ENCODE measurements at regions not wholly inside any gene's neighbourhood (a gene's known extent, or its start where the extent isn't known, plus 50 kb on each side); places are given as distances from the start of the nearest gene placed in this dataset.

DNA sequence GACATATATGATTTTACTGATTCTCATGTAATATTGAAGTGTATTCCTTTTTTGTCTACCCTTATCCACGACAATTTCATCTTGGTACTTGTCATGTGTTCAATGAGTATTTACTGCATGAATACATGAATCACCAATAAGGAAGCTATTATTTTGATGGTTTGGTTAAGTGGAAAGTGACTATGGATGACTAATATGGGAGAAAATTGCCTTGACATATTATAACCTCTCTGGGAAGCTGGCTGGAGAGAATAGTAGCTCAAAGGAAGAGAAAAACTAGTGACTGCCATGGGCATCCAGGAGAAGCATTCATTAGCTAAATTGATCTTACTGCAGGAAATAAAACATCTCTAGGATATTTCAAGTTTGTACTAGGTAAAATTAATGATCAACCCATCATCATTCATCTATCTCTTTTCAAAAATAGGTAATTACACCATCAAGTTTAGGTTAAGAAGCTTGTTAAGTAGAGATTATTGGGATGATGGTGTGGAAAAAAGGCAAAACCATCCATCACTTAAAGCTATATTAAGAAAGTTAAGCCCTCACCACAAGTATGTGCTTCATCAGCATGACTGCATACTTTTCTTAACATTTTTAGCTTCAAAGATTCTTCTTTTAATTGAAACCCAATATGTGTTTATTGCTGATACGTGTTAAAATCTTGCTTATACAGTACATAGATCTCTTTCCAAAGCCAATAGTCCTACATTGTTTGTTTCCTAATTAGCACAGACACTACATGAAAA, 455.2 kb upstream of the ARPP21 start:
- no peak overlapping the region for H3K4me3 ChIP-seq
- no peaks in the 10 kb centered on the region for H3K36me3 ChIP-seq
- 58 to 82% (median 69%) methylated on average over 2 of the region's 2 CpGs for WGBS, 4 donors
- H3K9me3 ChIP-seq = peaks cover 0 to 24% (median 10%) of the 10 kb centered on the region in 12 donors
- ATAC-seq (no peak), DNase-seq (no peak)
- H3K4me1 ChIP-seq = no peaks in the 10 kb centered on the region
- TF ChIP-seq, protein P1, sequence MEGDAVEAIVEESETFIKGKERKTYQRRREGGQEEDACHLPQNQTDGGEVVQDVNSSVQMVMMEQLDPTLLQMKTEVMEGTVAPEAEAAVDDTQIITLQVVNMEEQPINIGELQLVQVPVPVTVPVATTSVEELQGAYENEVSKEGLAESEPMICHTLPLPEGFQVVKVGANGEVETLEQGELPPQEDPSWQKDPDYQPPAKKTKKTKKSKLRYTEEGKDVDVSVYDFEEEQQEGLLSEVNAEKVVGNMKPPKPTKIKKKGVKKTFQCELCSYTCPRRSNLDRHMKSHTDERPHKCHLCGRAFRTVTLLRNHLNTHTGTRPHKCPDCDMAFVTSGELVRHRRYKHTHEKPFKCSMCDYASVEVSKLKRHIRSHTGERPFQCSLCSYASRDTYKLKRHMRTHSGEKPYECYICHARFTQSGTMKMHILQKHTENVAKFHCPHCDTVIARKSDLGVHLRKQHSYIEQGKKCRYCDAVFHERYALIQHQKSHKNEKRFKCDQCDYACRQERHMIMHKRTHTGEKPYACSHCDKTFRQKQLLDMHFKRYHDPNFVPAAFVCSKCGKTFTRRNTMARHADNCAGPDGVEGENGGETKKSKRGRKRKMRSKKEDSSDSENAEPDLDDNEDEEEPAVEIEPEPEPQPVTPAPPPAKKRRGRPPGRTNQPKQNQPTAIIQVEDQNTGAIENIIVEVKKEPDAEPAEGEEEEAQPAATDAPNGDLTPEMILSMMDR (IDR thresholded peaks at IDR 0.05) = no peak
- no peak for TF ChIP-seq POLR2A (IDR thresholded peaks at IDR 0.05)
- intact Hi-C loops (cut with DNase I) = no loop called here
- no peak overlapping the region for H3K27ac ChIP-seq
- no peaks in the 10 kb centered on the region for H3K27me3 ChIP-seq

DNA sequence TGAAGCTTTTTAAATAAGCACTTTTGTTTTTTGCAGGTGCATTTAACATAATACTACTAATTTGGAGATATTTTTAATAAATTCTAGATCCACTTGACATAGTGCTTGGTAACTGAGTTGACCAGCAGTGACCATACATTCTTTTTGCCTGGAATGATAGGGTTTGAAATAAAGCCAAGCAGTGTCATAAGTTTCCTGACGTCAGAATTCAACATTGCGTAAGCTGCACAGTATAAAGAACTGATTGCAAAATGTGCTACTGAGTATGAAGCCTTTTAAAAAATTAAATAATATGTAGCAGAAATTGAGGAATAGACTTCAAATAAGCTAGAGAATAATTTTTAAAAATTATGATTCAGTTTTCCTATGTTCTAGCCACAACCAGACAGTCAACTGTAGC, 454.6 kb upstream of the ARPP21 start:
- intact Hi-C loops (cut with DNase I) = no loop called here
- Histone ChIP-seq H3K9me3 (peaks cover 0 to 24% (median 10%) of the 10 kb centered on the region in 12 donors), H3K36me3 (no peaks in the 10 kb centered on the region), H3K27me3 (no peaks in the 10 kb centered on the region), H3K27ac (no peak overlapping the region), H3K4me1 (no peaks in the 10 kb centered on the region), H3K4me3 (no peak overlapping the region)
- no peak for TF ChIP-seq POLR2A (IDR thresholded peaks at IDR 0.05)
- TF ChIP-seq, protein P1 (IDR thresholded peaks at IDR 0.05) = no peak
- 56 to 76% (median 73%) methylated on average over 2 of the region's 2 CpGs for WGBS, 4 donors
- ATAC-seq = no peak
- DNase-seq = no peak

DNA sequence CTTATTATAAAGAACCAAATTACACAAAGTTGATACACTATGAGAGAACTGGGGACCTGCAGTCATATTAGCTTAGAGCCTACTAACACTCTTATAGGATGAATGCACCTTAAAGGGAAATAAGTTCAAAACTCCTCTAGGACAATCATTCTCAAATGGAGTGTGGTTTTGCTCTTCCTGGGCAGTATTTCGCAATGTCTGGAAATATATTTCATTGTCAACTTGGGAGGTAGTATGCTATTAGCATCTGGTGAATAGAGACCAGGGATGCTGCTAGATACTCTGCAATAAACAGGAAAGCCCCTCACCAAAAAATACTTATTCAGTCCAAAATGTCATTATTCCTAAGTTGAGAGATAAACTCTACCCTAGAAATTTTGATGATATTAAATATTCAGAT, 451.4 kb upstream of the ARPP21 start:
- no peak for TF ChIP-seq POLR2A (IDR thresholded peaks at IDR 0.05)
- TF ChIP-seq, protein P1 (IDR thresholded peaks at IDR 0.05) = no peak
- 86 to 93% (median 89%) methylated on average over 1 of the region's 1 CpG for WGBS, 4 donors
- ATAC-seq = no peak
- peaks cover 0 to 6% (median 0%) of the 10 kb centered on the region in 12 donors for H3K9me3 ChIP-seq
- no peak for DNase-seq
- H3K27me3 ChIP-seq = no peaks in the 10 kb centered on the region
- no peak overlapping the region for H3K4me3 ChIP-seq
- no peak overlapping the region for H3K27ac ChIP-seq
- intact Hi-C loops (cut with DNase I) = no loop called here
- H3K4me1 ChIP-seq = no peaks in the 10 kb centered on the region
- H3K36me3 ChIP-seq = no peaks in the 10 kb centered on the region

DNA sequence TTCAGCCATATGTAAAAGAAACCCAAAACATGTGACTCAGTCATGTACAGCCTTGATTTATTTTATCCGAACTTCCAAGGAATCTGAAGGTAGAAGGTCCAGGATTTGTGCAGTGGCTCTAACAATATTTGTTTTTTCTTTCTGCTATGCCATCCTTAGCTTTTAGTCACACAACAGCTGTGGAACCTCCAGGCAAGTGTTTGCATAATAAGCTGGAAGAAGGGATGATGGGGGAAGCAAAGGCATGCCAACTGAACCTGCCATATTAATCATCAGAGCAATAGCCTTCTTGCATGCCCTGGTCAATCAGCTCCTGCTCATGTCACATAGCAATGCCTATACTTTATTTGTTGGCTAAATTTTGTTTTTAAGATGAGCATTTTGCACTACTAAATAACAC, 444.7 kb upstream of the ARPP21 start:
- no peak for ATAC-seq

More for the DNA sequence above, 444.7 kb upstream of the ARPP21 start:
- 88 to 97% (median 94%) methylated on average over 1 of the region's 1 CpG for WGBS, 4 donors
- Histone ChIP-seq H3K27ac (no peak overlapping the region), H3K36me3 (no peaks in the 10 kb centered on the region), H3K9me3 (no peaks in the 10 kb centered on the region), H3K4me1 (no peaks in the 10 kb centered on the region), H3K4me3 (no peak overlapping the region), H3K27me3 (no peaks in the 10 kb centered on the region)
- DNase-seq = no peak
- TF ChIP-seq POLR2A (IDR thresholded peaks at IDR 0.05) = no peak
- TF ChIP-seq, protein P1 (IDR thresholded peaks at IDR 0.05) = no peak
- intact Hi-C loops (cut with DNase I) = no loop called here
